Astrocyte (in vitro differentiated cells and primary cell): ENCODE measurements at regions not wholly inside any gene's neighbourhood (a gene's known extent, or its start where the extent isn't known, plus 50 kb on each side); places are given as distances from the start of the nearest gene placed in this dataset.
"Not testable (repeated sequence)": the region's sequence is repeated elsewhere in the genome, so short reads cannot be mapped to it uniquely, and the experiment has no call there.

ENCODE experiments used
- DNase-seq: peaks from one replicate; pipeline ENCODE4 v3.0.0-alpha.2; 2010; ENCODE audit warnings: low read depth
- FAIRE-seq: peaks from 2 replicates; lab custom pipeline; 2011; peaks lifted over from hg19 to GRCh38; lab: Jason Lieb, UNC
- H2AFZ ChIP-seq: 2 replicates; pipeline ENCODE4 v1.6.0; 2012; ENCODE audit warnings: low read depth, low read length, inconsistent platforms
- H3K27ac ChIP-seq: 2 replicates; pipeline ENCODE4 v1.5.1; 2011; ENCODE audit warnings: low read depth, low read length, inconsistent platforms
- H3K27me3 ChIP-seq: 2 replicates; pipeline ENCODE4 v1.6.0; 2011; ENCODE audit warnings: low read length, inconsistent platforms; ENCODE audit not compliant: insufficient read depth
- H3K36me3 ChIP-seq: 2 replicates; pipeline ENCODE4 v1.5.1; 2011; ENCODE audit warnings: low read length, inconsistent platforms; ENCODE audit not compliant: insufficient read depth
- H3K4me1 ChIP-seq: 2 replicates; pipeline ENCODE4 v1.5.1; 2011; ENCODE audit warnings: low read length, inconsistent platforms; ENCODE audit not compliant: insufficient read depth
- H3K4me2 ChIP-seq: 2 replicates; pipeline ENCODE4 v1.6.0; 2012; ENCODE audit warnings: low read length, inconsistent platforms
- H3K4me3 ChIP-seq: 2 replicates; pipeline ENCODE4 v1.5.1; 2011; ENCODE audit warnings: low read depth, mild to moderate bottlenecking, low read length, inconsistent platforms; ENCODE audit not compliant: insufficient read depth
- H3K79me2 ChIP-seq: 2 replicates; pipeline ENCODE4 v1.6.0; 2012; ENCODE audit warnings: mild to moderate bottlenecking, low read length, inconsistent platforms; ENCODE audit not compliant: insufficient read depth
- H3K9ac ChIP-seq: 2 replicates; pipeline ENCODE4 v1.6.0; 2012; ENCODE audit warnings: mild to moderate bottlenecking, low read length, inconsistent platforms
- H3K9me3 ChIP-seq: 2 replicates; pipeline ENCODE4 v1.5.1; 2012; ENCODE audit warnings: low read depth, mild to moderate bottlenecking, low read length, inconsistent platforms; ENCODE audit not compliant: insufficient read depth
- H4K20me1 ChIP-seq: 2 replicates; pipeline ENCODE4 v1.6.0; 2012; ENCODE audit warnings: low read length, inconsistent platforms; ENCODE audit not compliant: insufficient read depth
- H3K27ac Mint-ChIP-seq: one replicate; pipeline ENCODE4 v1.8.0; 2021; ENCODE audit warnings: mild to moderate bottlenecking, mixed read lengths; ENCODE audit not compliant: unreplicated experiment
- H3K27me3 Mint-ChIP-seq: one replicate; pipeline ENCODE4 v1.8.0; 2021; ENCODE audit warnings: low read depth, mixed read lengths; ENCODE audit not compliant: unreplicated experiment
- H3K36me3 Mint-ChIP-seq: one replicate; pipeline ENCODE4 v1.8.0; 2021; ENCODE audit warnings: low read depth, mixed read lengths; ENCODE audit not compliant: unreplicated experiment
- H3K4me1 Mint-ChIP-seq: one replicate; pipeline ENCODE4 v1.8.0; 2021; ENCODE audit warnings: low read depth, mixed read lengths; ENCODE audit not compliant: unreplicated experiment
- H3K4me3 Mint-ChIP-seq: one replicate; pipeline ENCODE4 v1.8.0; 2021; ENCODE audit warnings: mild to moderate bottlenecking, moderate library complexity, mixed read lengths; ENCODE audit not compliant: unreplicated experiment
- H3K9me3 Mint-ChIP-seq: one replicate; pipeline ENCODE4 v1.8.0; 2021; ENCODE audit warnings: mild to moderate bottlenecking, mixed read lengths; ENCODE audit not compliant: unreplicated experiment
- CTCF ChIP-seq: IDR thresholded peaks from 2 replicates; pipeline ENCODE4 v1.5.1; 2011; ENCODE audit warnings: low read depth, mild to moderate bottlenecking, inconsistent platforms, low read length, moderate library complexity; ENCODE audit not compliant: insufficient read depth
- EZH2 ChIP-seq: IDR thresholded peaks from 2 replicates; pipeline ENCODE4 v1.6.1; 2012; ENCODE audit warnings: mild to moderate bottlenecking, low read length, inconsistent platforms; ENCODE audit not compliant: insufficient read depth

- Histone ChIP-seq H3K79me2 (no peaks in the 10 kb centered on the region), H3K9me3 (no peaks in the 10 kb centered on the region), H3K27me3 (no peaks in the 10 kb centered on the region), H4K20me1 (no peaks in the 10 kb centered on the region), H3K4me2 (no peak overlapping the region), H3K36me3 (no peaks in the 10 kb centered on the region), H3K4me3 (no peak overlapping the region), H3K9ac (no peak overlapping the region), H2AFZ (no peak overlapping the region), H3K4me1 (no peaks in the 10 kb centered on the region), H3K27ac (no peak overlapping the region)
- no peak overlapping the region for H3K4me3 Mint-ChIP-seq
- no peaks in the 10 kb centered on the region for H3K4me1 Mint-ChIP-seq
- no peaks in the 10 kb centered on the region for H3K36me3 Mint-ChIP-seq
- FAIRE-seq (no peak), DNase-seq (no peak)
- no peaks in the 10 kb centered on the region for H3K9me3 Mint-ChIP-seq
- H3K27ac Mint-ChIP-seq: no peak overlapping the region
- no peak for TF ChIP-seq CTCF
- no peak for TF ChIP-seq EZH2
- H3K27me3 Mint-ChIP-seq: peaks cover 55% of the 10 kb centered on the region
Measured at GRCh38 chr12:131573631-131574394, 137.1 kb upstream of the SFSWAP start.

- no peak overlapping the region for H2AFZ ChIP-seq
- H3K4me2 ChIP-seq: no peak overlapping the region
- Mint-ChIP-seq H3K4me1 (no peaks in the 10 kb centered on the region), H3K4me3 (no peak overlapping the region), H3K36me3 (no peaks in the 10 kb centered on the region), H3K27ac (no peak overlapping the region), H3K27me3 (peaks cover 53% of the 10 kb centered on the region), H3K9me3 (no peaks in the 10 kb centered on the region)
- H3K27ac ChIP-seq: no peak overlapping the region
- H3K27me3 ChIP-seq: no peaks in the 10 kb centered on the region
- TF ChIP-seq EZH2: no peak
- no peak for TF ChIP-seq CTCF
- no peak overlapping the region for H3K4me3 ChIP-seq
- no peaks in the 10 kb centered on the region for H3K9me3 ChIP-seq
- no peak overlapping the region for H3K9ac ChIP-seq
- no peaks in the 10 kb centered on the region for H4K20me1 ChIP-seq
- no peak for DNase-seq
- H3K79me2 ChIP-seq: no peaks in the 10 kb centered on the region
- H3K4me1 ChIP-seq: no peaks in the 10 kb centered on the region
- H3K36me3 ChIP-seq: no peaks in the 10 kb centered on the region
- FAIRE-seq: no peak
Measured at GRCh38 chr12:131574395-131574771, 136.5 kb upstream of the SFSWAP start.

DNA sequence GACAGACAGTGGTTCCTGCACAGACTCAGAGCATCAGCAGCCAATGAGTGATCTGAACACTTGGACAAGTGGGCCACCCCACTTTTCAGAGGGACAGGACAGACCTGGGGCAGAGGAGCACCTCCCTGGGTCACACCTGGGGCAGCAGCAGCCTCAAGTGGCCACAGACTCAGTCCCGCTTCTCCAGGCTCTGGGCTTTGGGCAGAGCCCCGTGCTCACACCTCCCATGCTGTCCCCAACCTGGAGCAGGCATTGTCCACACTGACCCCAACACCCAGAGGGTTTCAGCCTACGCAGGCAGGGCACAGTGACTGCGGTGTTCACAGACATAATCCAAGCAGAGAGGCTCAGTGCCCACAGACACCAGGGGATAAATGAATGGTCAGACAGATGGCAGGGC, 135.5 kb upstream of the SFSWAP start:
- H3K9me3 Mint-ChIP-seq: no peaks in the 10 kb centered on the region
- Histone ChIP-seq H3K27ac (no peak overlapping the region), H3K36me3 (no peaks in the 10 kb centered on the region), H4K20me1 (no peaks in the 10 kb centered on the region), H3K9ac (no peak overlapping the region), H3K9me3 (no peaks in the 10 kb centered on the region), H2AFZ (no peak overlapping the region), H3K4me3 (no peak overlapping the region), H3K4me1 (no peaks in the 10 kb centered on the region), H3K27me3 (no peaks in the 10 kb centered on the region), H3K4me2 (no peak overlapping the region), H3K79me2 (no peaks in the 10 kb centered on the region)
- TF ChIP-seq CTCF (no peak), EZH2 (no peak)
- H3K36me3 Mint-ChIP-seq: no peaks in the 10 kb centered on the region
- no peak for FAIRE-seq
- no peaks in the 10 kb centered on the region for H3K4me1 Mint-ChIP-seq
- H3K4me3 Mint-ChIP-seq: no peak overlapping the region
- H3K27me3 Mint-ChIP-seq: peaks cover 52% of the 10 kb centered on the region
- DNase-seq: no peak
- H3K27ac Mint-ChIP-seq: no peak overlapping the region

DNA sequence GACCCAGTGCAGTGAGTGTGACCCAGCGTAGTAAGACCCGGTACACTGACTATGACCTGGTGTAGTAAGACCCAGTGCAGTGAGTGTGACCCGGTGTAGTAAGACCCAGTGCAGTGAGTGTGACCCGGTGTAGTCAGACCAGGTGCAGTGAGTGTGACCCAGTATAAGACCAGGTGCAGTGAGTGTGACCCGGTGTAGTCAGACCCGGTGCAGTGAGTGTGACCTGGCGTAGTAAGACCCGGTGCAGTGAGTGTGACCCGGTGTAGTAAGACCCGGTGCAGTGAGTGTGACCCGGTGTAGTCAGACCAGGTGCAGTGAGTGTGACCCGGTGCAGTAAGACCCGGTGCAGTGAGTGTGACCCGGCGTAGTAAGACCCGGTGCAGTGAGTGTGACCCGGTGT, 134.2 kb upstream of the SFSWAP start:
- not testable (repeated sequence) for H3K27me3 ChIP-seq, H3K79me2 ChIP-seq, H3K9ac ChIP-seq, H3K36me3 Mint-ChIP-seq, H3K9me3 Mint-ChIP-seq, H3K4me3 ChIP-seq, H2AFZ ChIP-seq, H3K9me3 ChIP-seq, H3K27ac Mint-ChIP-seq, H4K20me1 ChIP-seq, DNase-seq, H3K4me3 Mint-ChIP-seq, H3K36me3 ChIP-seq, H3K4me1 ChIP-seq, H3K4me1 Mint-ChIP-seq, H3K27ac ChIP-seq, H3K4me2 ChIP-seq
- H3K27me3 Mint-ChIP-seq: peaks cover 43% of the 10 kb centered on the region
- FAIRE-seq: peak; percentile 100
